ENCODE measurements at regions not wholly inside any gene's neighbourhood (a gene's known extent, or its start where the extent isn't known, plus 50 kb on each side); places are given as distances from the start of the nearest gene placed in this dataset.
"Not testable (repeated sequence)": the region's sequence is repeated elsewhere in the genome, so short reads cannot be mapped to it uniquely, and the experiment has no call there.

GRCh38 chr4:103289186-103289585 lies 91.0 kb upstream of the CENPE start:
- H3K27ac ChIP-seq = no peak overlapping the region
- no peaks in the 10 kb centered on the region for H3K4me1 ChIP-seq
- no peak for ATAC-seq
- TF ChIP-seq, protein P1, sequence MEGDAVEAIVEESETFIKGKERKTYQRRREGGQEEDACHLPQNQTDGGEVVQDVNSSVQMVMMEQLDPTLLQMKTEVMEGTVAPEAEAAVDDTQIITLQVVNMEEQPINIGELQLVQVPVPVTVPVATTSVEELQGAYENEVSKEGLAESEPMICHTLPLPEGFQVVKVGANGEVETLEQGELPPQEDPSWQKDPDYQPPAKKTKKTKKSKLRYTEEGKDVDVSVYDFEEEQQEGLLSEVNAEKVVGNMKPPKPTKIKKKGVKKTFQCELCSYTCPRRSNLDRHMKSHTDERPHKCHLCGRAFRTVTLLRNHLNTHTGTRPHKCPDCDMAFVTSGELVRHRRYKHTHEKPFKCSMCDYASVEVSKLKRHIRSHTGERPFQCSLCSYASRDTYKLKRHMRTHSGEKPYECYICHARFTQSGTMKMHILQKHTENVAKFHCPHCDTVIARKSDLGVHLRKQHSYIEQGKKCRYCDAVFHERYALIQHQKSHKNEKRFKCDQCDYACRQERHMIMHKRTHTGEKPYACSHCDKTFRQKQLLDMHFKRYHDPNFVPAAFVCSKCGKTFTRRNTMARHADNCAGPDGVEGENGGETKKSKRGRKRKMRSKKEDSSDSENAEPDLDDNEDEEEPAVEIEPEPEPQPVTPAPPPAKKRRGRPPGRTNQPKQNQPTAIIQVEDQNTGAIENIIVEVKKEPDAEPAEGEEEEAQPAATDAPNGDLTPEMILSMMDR (IDR thresholded peaks at IDR 0.05) = no peak
- TF ChIP-seq EP300 (IDR thresholded peaks at IDR 0.05) = no peak
- no peak for TF ChIP-seq POLR2AphosphoS5 (IDR thresholded peaks at IDR 0.05)
- no peak for TF ChIP-seq POLR2A (IDR thresholded peaks at IDR 0.05)
- 11 to 35% methylated on average over 1 of the region's 1 CpG for WGBS, 2 donors (ENCODE audit: low coverage in 1 of 2)
- no peaks in the 10 kb centered on the region for H3K9me3 ChIP-seq
- no peaks in the 10 kb centered on the region for H3K36me3 ChIP-seq
- no peaks in the 10 kb centered on the region for H3K27me3 ChIP-seq
- H3K4me3 ChIP-seq = no peak overlapping the region

GRCh38 chr4:103272174-103272573 lies 74.0 kb upstream of the CENPE start:
- Histone ChIP-seq H3K36me3 (no peaks in the 10 kb centered on the region), H3K27ac (no peak overlapping the region), H3K9me3 (peaks cover 0 to 7% (median 0%) of the 10 kb centered on the region in 3 donors), H3K27me3 (no peaks in the 10 kb centered on the region), H3K4me1 (no peaks in the 10 kb centered on the region), H3K4me3 (no peak overlapping the region)
- TF ChIP-seq POLR2A (IDR thresholded peaks at IDR 0.05) (no peak), POLR2AphosphoS5 (IDR thresholded peaks at IDR 0.05) (no peak), EP300 (IDR thresholded peaks at IDR 0.05) (no peak)
- TF ChIP-seq, protein P1 (IDR thresholded peaks at IDR 0.05) = no peak
- ATAC-seq = no peak

GRCh38 chr4:103268746-103269145 lies 70.6 kb upstream of the CENPE start:
- TF ChIP-seq EP300 (IDR thresholded peaks at IDR 0.05) (no peak), POLR2AphosphoS5 (IDR thresholded peaks at IDR 0.05) (no peak), POLR2A (IDR thresholded peaks at IDR 0.05) (no peak)
- TF ChIP-seq, protein P1 (IDR thresholded peaks at IDR 0.05) = no peak
- ATAC-seq = no peak
- Histone ChIP-seq H3K4me3 (no peak overlapping the region), H3K9me3 (peaks cover 0 to 7% (median 0%) of the 10 kb centered on the region in 3 donors), H3K27ac (no peak overlapping the region), H3K27me3 (no peaks in the 10 kb centered on the region), H3K36me3 (no peaks in the 10 kb centered on the region), H3K4me1 (no peaks in the 10 kb centered on the region)

- TF ChIP-seq, protein P1 (IDR thresholded peaks at IDR 0.05) = no peak
- H3K4me3 ChIP-seq = no peak overlapping the region
- WGBS, 2 donors (ENCODE audit: low coverage in 1 of 2) = 75% methylated on average over 1 of the region's 1 CpG
- no peaks in the 10 kb centered on the region for H3K4me1 ChIP-seq
- ATAC-seq = no peak
- H3K9me3 ChIP-seq = no peaks in the 10 kb centered on the region
- H3K36me3 ChIP-seq = no peaks in the 10 kb centered on the region
- H3K27ac ChIP-seq = no peak overlapping the region
- H3K27me3 ChIP-seq = no peaks in the 10 kb centered on the region
These were observed 66.8 kb upstream of the CENPE start for GRCh38 chr4:103264905-103265304.

DNA sequence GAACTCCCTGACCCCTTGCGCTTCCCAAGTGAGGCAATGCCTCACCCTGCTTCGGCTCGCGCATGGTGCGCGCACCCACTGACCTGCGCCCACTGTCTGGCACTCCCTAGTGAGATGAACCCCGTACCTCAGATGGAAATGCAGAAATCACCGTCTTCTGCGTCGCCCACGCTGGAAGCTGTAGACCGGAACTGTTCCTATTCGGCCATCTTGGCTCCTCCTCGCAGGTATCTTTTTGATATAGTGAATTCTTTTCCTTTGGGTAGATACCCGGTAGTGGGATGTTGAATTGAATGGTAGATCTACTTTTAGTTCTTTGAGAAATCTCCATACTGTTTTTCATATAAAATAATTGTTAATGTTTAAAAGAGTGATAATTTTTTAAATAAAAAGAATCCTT lies 57.9 kb upstream of the CENPE start:
- H3K36me3 ChIP-seq, H3K4me3 ChIP-seq, ATAC-seq, H3K4me1 ChIP-seq, H3K27me3 ChIP-seq, H3K27ac ChIP-seq, H3K9me3 ChIP-seq: not testable (repeated sequence)
- WGBS, 2 donors (ENCODE audit: low coverage in 1 of 2) = 83 to 100% methylated on average over 1 to 13 of the region's 16 CpGs

Measured in gastroesophageal sphincter (tissue), 4 donors.